GM12878 (cell line): ENCODE measurements at regions not wholly inside any gene's neighbourhood (a gene's known extent, or its start where the extent isn't known, plus 50 kb on each side); places are given as distances from the start of the nearest gene placed in this dataset.

ENCODE experiments used
- ATAC-seq: fragments of 200-7000 bp; cut with Tn5 transposase; 3 replicates; pipeline ENCODE4 v1.9.1; 2020; ENCODE audit warnings: mild to moderate bottlenecking, moderate library complexity
- BruUV-seq: library from RNA; stranded (reverse); fragments of 400-500 nt; replicated peaks from 2 replicates; lab custom pipeline; 2021; lab: Mats Ljungman, UMichigan
- CTCF ChIA-PET: fragments of 300-600 bp; sonication (Branson Sonifier 250); formaldehyde crosslinking; extraction: SDS; loops from one replicate; lab custom pipeline; 2021; ENCODE audit warnings: inconsistent platforms; lab: Yijun Ruan, JAX
- POLR2A ChIA-PET: fragments of 350-600 bp; formaldehyde crosslinking; extraction: SDS; loops from one replicate; lab custom pipeline; 2021; ENCODE audit warnings: inconsistent platforms; lab: Charles Lee
- RAD21 ChIA-PET: fragments of 300-600 bp; sonication (Branson Sonifier 250); formaldehyde crosslinking; loops from one replicate; lab custom pipeline; 2023; ENCODE audit warnings: antibody characterized with exemption; ENCODE audit not compliant: unreplicated experiment; lab: Charles Lee
- SMC1A ChIA-PET: fragments of 300-600 bp; sonication (Branson Sonifier 250); formaldehyde crosslinking; loops from one replicate; lab custom pipeline; 2023; ENCODE audit not compliant: unreplicated experiment, uncharacterized antibody; lab: Charles Lee
- DNase-seq: peaks from one replicate; pipeline ENCODE4 v3.0.0-alpha.2; 2011; ENCODE audit warnings: low read depth, low spot score
- FAIRE-seq: peaks from 3 replicates; lab custom pipeline; 2011; peaks lifted over from hg19 to GRCh38; lab: Jason Lieb, UNC
- H2AFZ ChIP-seq: 2 replicates; pipeline ENCODE4 v1.6.0; 2011; ENCODE audit warnings: low read depth, low read length, control low read depth; ENCODE audit not compliant: control insufficient read depth
- H3K27ac ChIP-seq: 2 replicates; pipeline ENCODE4 v1.5.1; 2011; ENCODE audit warnings: control low read depth; ENCODE audit not compliant: control insufficient read depth, insufficient read depth
- H3K27me3 ChIP-seq, 2 experiments: replicated peaks in 1 of 2; 2 replicates each; pipeline versions ENCODE4 v1.6.0 to v1.6.1; 2011; ENCODE audit warnings: low read length in 1 of 2; ENCODE audit not compliant: control insufficient read depth in 2 of 2, insufficient read depth in 2 of 2
- H3K36me3 ChIP-seq, 2 experiments: 2 replicates each; pipeline ENCODE4 v1.5.1; 2011; ENCODE audit warnings: low read length in 1 of 2; ENCODE audit not compliant: control insufficient read depth in 2 of 2, insufficient read depth in 2 of 2
- H3K4me1 ChIP-seq: 2 replicates; pipeline ENCODE4 v1.6.1; 2011; ENCODE audit warnings: mild to moderate bottlenecking, low read length, moderate library complexity, mixed read lengths; ENCODE audit not compliant: control insufficient read depth, insufficient read depth
- H3K4me2 ChIP-seq: 2 replicates; pipeline ENCODE4 v1.6.0; 2011; ENCODE audit warnings: control low read depth; ENCODE audit not compliant: control insufficient read depth, insufficient read depth
- H3K4me3 ChIP-seq: fragments of 200-600 bp; sonication (generic); 2 replicates; pipeline ENCODE4 v1.5.1; 2016
- H3K79me2 ChIP-seq: 2 replicates; pipeline ENCODE4 v1.6.0; 2011; ENCODE audit warnings: low read length; ENCODE audit not compliant: control insufficient read depth, insufficient read depth
- H3K9ac ChIP-seq: 2 replicates; pipeline ENCODE4 v1.8.0; 2011; ENCODE audit warnings: low read length, control low read depth, mixed read lengths; ENCODE audit not compliant: control insufficient read depth, insufficient read depth
- H3K9me3 ChIP-seq: replicated peaks from 3 replicates; pipeline ENCODE4 v1.5.1; 2011; ENCODE audit warnings: mild to moderate bottlenecking, low read length; ENCODE audit not compliant: control insufficient read depth, insufficient read depth
- H4K20me1 ChIP-seq: 2 replicates; pipeline ENCODE4 v1.6.0; 2011; ENCODE audit not compliant: control insufficient read depth, insufficient read depth
- ATF7 ChIP-seq: fragments of 450-650 bp; IDR thresholded peaks from 2 replicates; pipeline ENCODE4 v1.6.1; 2016; ENCODE audit warnings: low read depth, mild to moderate bottlenecking
- BMI1 ChIP-seq: fragments of 450-650 bp; IDR thresholded peaks from 2 replicates; pipeline ENCODE4 v1.6.1; 2016; ENCODE audit warnings: mild to moderate bottlenecking, moderate library complexity, borderline replicate concordance
- CHD1 ChIP-seq: IDR thresholded peaks from 2 replicates; pipeline ENCODE4 v1.6.1; 2012; ENCODE audit warnings: low read depth, low read length, improper control_type of control experiment
- EGR1 ChIP-seq, 2 experiments: IDR thresholded peaks; 1 replicate in 1 of 2; 2 replicates in 1 of 2; pipeline ENCODE4 v1.6.1; 2011 to 2012; ENCODE audit warnings: low read depth in 2 of 2, low read length in 2 of 2, borderline replicate concordance in 1 of 2, mild to moderate bottlenecking in 1 of 2, moderate library complexity in 1 of 2
- GABPA ChIP-seq: IDR thresholded peaks from 2 replicates; pipeline ENCODE4 v1.6.1; 2014; ENCODE audit warnings: antibody characterized with exemption, low read depth, mild to moderate bottlenecking, inconsistent platforms
- KDM1A ChIP-seq: fragments of 200-600 bp; sonication (generic); IDR thresholded peaks from 2 replicates; pipeline ENCODE4 v1.6.1; 2016; ENCODE audit warnings: borderline replicate concordance
- NBN ChIP-seq: fragments of 450-650 bp; IDR thresholded peaks from 2 replicates; pipeline ENCODE4 v1.6.1; 2016
- PAX5 ChIP-seq: IDR thresholded peaks from 2 replicates; pipeline ENCODE4 v1.6.1; 2011; ENCODE audit warnings: low read depth, low read length, borderline replicate concordance
- RBBP5 ChIP-seq: fragments of 200-600 bp; sonication (generic); conservative IDR thresholded peaks from 2 replicates; pipeline ENCODE4 v1.6.1; 2016
- RELA ChIP-seq: fragments of 450-650 bp; IDR thresholded peaks from 2 replicates; pipeline ENCODE4 v1.8.0; 2014; ENCODE audit warnings: borderline replicate concordance; ENCODE audit not compliant: partially characterized antibody
- SMAD1 ChIP-seq: fragments of 450-650 bp; IDR thresholded peaks from 2 replicates; pipeline ENCODE4 v1.6.1; 2018; ENCODE audit warnings: mild to moderate bottlenecking, low read depth; ENCODE audit not compliant: partially characterized antibody
- SMC3 ChIP-seq: IDR thresholded peaks from 2 replicates; pipeline ENCODE4 v1.6.1; 2011; ENCODE audit warnings: low read length, improper control_type of control experiment, borderline replicate concordance
- TAF1 ChIP-seq: IDR thresholded peaks from 2 replicates; pipeline ENCODE4 v1.6.1; 2011; ENCODE audit warnings: mild to moderate bottlenecking, low read depth, low read length, borderline replicate concordance
- ZSCAN29 ChIP-seq: fragments of 450-650 bp; IDR thresholded peaks from 2 replicates; pipeline ENCODE4 v1.6.1; 2017; ENCODE audit warnings: mild to moderate bottlenecking, moderate library complexity
- WGBS: methylation state at CpG from one replicate; pipeline ENCODE4 v1.1.6; 2016; ENCODE audit warnings: low lambda C conversion rate; ENCODE audit not compliant: insufficient replicate concordance, insufficient coverage; ENCODE audit errors: missing lambda C conversion rate; 5-methylcytosine and 5-hydroxymethylcytosine counted together
- in situ Hi-C: fragments of 300-500 bp; cut with MboI; formaldehyde crosslinking; loops from 9 replicates; pipeline ENCODE4 v1.14.3; 2018; ENCODE audit warnings: mixed read lengths
- intact Hi-C: fragments of 100-400 bp; cut with micrococcal nuclease; formaldehyde crosslinking; loops from one replicate; pipeline ENCODE4 v1.14.2; 2022; ENCODE audit not compliant: unreplicated experiment
- TF ChIP-seq, protein P1 (sequence below): IDR thresholded peaks from 2 replicates; pipeline ENCODE4 v1.6.1; 2012; ENCODE audit warnings: low read depth, low read length, improper control_type of control experiment
- TF ChIP-seq, protein P2 (sequence below): fragments of 450-650 bp; IDR thresholded peaks from 2 replicates; pipeline ENCODE4 v1.6.1; 2016; ENCODE audit warnings: mild to moderate bottlenecking
- TF ChIP-seq, protein P3 (sequence below): fragments of 450-650 bp; conservative IDR thresholded peaks from 2 replicates; pipeline ENCODE4 v1.6.1; 2017; ENCODE audit warnings: mild to moderate bottlenecking, moderate library complexity

DNA sequence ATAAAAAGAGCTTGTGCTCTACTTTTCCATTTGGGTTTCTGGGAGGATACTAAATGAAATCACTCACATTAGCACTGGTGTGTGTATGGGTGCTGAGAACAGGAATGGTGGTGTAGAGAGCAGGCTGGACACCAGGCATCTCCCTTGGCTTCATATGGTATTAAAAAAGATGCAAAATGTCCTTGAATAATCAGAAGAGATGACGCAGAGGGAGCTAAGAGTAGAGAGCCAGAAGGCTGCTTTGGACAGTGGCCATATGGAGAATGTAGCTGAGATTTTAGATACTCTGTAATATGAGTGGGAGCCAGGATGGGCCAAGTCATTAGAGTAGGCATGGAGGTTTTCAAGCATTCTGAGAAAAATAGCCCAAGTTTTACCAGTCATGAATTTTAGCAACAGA, 112.3 kb upstream of the ZRANB2 start:
- ChIA-PET SMC1A (interaction anchor here (0.8 kb wide), 1 partner anchor 16 kb away, joined by 3 read pairs; no protein-coding TSS in a partner anchor), POLR2A (no interaction called here), RAD21 (no interaction called here), CTCF (no interaction called here)
- Histone ChIP-seq H3K9ac (no peak overlapping the region), H3K79me2 (no peaks in the 10 kb centered on the region), H3K4me1 (no peaks in the 10 kb centered on the region), H3K9me3 (no peaks in the 10 kb centered on the region), H3K4me2 (no peak overlapping the region), H4K20me1 (no peaks in the 10 kb centered on the region), H3K27ac (no peak overlapping the region), H3K36me3 (no peaks in the 10 kb centered on the region), H2AFZ (no peak overlapping the region), H3K4me3 (no peak overlapping the region), H3K27me3 (no peaks in the 10 kb centered on the region)
- DNase-seq (no peak), ATAC-seq (no peak), FAIRE-seq (no peak)
- BruUV-seq: no TSS peak
- no peak for TF ChIP-seq SMC3
- TF ChIP-seq BMI1: no peak
- no peak for TF ChIP-seq RBBP5
- 32% methylated on average over 1 of the region's 1 CpG for WGBS
- in situ Hi-C loops: no loop called here
- intact Hi-C loops: no loop called here

DNA sequence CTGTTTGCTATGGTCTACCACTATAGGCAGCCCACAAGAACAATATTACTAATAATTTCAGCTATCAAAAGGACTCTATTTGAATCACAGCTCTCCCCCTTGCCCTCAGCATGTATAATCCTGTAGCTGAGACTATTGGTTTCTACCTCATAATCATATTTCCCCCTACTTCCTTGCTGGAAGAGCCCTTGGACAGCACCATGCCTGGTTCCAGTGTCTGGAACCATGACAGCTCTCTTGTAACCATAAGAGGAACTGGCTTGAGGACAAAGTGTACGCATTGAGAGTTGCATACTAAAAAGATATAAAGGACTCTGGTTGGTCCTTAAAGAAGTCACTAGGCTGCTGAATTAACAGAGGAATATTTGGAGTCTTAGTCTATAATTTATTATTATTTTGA, 110.7 kb upstream of the ZRANB2 start:
- no peaks in the 10 kb centered on the region for H3K36me3 ChIP-seq
- ChIA-PET POLR2A (no interaction called here), RAD21 (no interaction called here), CTCF (no interaction called here), SMC1A (no interaction called here)
- no peak overlapping the region for H2AFZ ChIP-seq
- no peak overlapping the region for H3K27ac ChIP-seq
- H3K9me3 ChIP-seq: no peaks in the 10 kb centered on the region
- H4K20me1 ChIP-seq: no peaks in the 10 kb centered on the region
- WGBS: 0% methylated on average over 1 of the region's 1 CpG
- BruUV-seq: no TSS peak
- H3K9ac ChIP-seq: no peak overlapping the region
- H3K4me3 ChIP-seq: no peak overlapping the region
- FAIRE-seq (no peak), ATAC-seq (no peak), DNase-seq (no peak)
- in situ Hi-C loops: no loop called here
- no peaks in the 10 kb centered on the region for H3K79me2 ChIP-seq
- H3K27me3 ChIP-seq: no peaks in the 10 kb centered on the region
- intact Hi-C loops: no loop called here
- no peak overlapping the region for H3K4me2 ChIP-seq
- no peaks in the 10 kb centered on the region for H3K4me1 ChIP-seq
- TF ChIP-seq CHD1: no peak
- TF ChIP-seq KDM1A: no peak
- TF ChIP-seq, protein P1, sequence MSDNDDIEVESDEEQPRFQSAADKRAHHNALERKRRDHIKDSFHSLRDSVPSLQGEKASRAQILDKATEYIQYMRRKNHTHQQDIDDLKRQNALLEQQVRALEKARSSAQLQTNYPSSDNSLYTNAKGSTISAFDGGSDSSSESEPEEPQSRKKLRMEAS: no peak
- TF ChIP-seq TAF1: no peak
- TF ChIP-seq NBN: no peak
- no peak for TF ChIP-seq ATF7
- no peak for TF ChIP-seq ZSCAN29
- no peak for TF ChIP-seq EGR1 (IDR thresholded peaks at IDR 0.05; ENCODE audit: borderline replicate concordance in 1 of 2, low read depth in 2 of 2, low read length in 2 of 2)
- no peak for TF ChIP-seq SMAD1
- TF ChIP-seq PAX5: no peak
- TF ChIP-seq RELA: no peak
- TF ChIP-seq, protein P2, sequence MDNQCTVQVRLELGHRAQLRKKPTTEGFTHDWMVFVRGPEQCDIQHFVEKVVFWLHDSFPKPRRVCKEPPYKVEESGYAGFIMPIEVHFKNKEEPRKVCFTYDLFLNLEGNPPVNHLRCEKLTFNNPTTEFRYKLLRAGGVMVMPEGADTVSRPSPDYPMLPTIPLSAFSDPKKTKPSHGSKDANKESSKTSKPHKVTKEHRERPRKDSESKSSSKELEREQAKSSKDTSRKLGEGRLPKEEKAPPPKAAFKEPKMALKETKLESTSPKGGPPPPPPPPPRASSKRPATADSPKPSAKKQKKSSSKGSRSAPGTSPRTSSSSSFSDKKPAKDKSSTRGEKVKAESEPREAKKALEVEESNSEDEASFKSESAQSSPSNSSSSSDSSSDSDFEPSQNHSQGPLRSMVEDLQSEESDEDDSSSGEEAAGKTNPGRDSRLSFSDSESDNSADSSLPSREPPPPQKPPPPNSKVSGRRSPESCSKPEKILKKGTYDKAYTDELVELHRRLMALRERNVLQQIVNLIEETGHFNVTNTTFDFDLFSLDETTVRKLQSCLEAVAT: no peak
- TF ChIP-seq, protein P3, sequence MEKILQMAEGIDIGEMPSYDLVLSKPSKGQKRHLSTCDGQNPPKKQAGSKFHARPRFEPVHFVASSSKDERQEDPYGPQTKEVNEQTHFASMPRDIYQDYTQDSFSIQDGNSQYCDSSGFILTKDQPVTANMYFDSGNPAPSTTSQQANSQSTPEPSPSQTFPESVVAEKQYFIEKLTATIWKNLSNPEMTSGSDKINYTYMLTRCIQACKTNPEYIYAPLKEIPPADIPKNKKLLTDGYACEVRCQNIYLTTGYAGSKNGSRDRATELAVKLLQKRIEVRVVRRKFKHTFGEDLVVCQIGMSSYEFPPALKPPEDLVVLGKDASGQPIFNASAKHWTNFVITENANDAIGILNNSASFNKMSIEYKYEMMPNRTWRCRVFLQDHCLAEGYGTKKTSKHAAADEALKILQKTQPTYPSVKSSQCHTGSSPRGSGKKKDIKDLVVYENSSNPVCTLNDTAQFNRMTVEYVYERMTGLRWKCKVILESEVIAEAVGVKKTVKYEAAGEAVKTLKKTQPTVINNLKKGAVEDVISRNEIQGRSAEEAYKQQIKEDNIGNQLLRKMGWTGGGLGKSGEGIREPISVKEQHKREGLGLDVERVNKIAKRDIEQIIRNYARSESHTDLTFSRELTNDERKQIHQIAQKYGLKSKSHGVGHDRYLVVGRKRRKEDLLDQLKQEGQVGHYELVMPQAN: no peak
- no peak for TF ChIP-seq GABPA
